ENCODE measurements at regions not wholly inside any gene's neighbourhood (a gene's known extent, or its start where the extent isn't known, plus 50 kb on each side); places are given as distances from the start of the nearest gene placed in this dataset.
"Not testable (repeated sequence)": the region's sequence is repeated elsewhere in the genome, so short reads cannot be mapped to it uniquely, and the experiment has no call there.

DNA sequence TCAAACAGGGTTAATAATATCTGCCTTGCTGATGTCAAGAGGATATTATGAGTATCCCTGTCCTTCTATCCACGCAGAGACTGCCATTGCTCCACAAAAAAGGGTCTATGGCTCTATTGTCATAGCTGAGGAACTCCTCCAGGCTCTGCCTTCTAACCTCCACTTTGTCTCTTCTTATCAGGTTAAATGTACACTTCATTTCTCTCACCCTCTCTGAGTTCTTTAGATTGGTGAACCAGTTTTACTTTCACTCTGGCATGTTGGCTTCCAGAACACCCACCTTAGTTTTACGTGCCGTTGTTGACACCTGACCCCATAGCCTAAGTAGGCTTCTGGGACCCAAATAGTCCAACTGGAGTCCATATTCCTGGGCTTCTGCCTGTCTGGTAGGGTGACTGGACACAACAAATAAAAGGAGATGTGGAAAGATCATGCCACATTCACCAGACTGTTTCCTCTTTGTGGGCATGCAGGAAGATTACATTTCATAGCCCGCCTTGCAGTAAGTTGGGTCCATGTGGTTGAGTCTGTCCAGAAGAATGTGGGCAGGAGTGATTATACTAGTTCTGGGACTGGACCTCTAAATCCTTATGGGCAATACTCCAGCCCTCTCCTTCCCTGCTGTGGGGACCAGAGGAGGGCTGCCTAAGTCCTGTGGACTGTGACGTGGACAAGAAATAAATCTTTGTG lies 350.4 kb upstream of the CLINT1 start:
- Mint-ChIP-seq H3K4me3 (no peak overlapping the region), H3K27me3 (no peaks in the 10 kb centered on the region), H3K4me1 (ENCODE audit: low read depth) (no peaks in the 10 kb centered on the region), H3K27ac (no peak overlapping the region), H3K9me3 (no peaks in the 10 kb centered on the region), H3K36me3 (no peaks in the 10 kb centered on the region)
- no peak for DNase-seq
- intact Hi-C loops (cut with micrococcal nuclease): no loop called here
- ChIA-PET POLR2A (no interaction called here), CTCF (no interaction called here)

DNA sequence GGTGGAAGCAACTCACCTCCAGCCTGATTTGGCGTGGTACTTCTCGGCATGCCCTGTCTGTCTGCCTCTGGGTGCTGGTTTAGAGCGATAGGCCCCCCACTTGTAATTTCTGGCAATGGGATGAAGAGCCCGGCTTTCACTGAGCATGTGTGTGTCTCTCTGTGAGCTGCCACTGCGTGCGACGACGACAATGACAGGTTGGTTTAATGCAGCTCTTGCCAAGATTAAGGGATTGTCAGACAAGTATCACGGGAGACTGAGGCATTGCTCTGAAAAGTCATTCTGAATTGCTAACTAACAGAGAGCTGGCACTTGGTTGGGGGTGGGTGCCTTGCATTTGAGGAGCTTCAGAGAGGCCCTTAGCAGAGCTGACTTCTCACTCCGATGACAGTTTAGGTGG lies 348.8 kb upstream of the CLINT1 start:
- Mint-ChIP-seq H3K27ac (no peak overlapping the region), H3K27me3 (no peaks in the 10 kb centered on the region), H3K4me1 (ENCODE audit: low read depth) (no peaks in the 10 kb centered on the region), H3K4me3 (no peak overlapping the region), H3K36me3 (no peaks in the 10 kb centered on the region), H3K9me3 (no peaks in the 10 kb centered on the region)
- ChIA-PET CTCF (interaction anchor here (0.6 kb wide), 1 partner anchor 725 kb away, joined by 3 read pairs; no protein-coding TSS in a partner anchor), POLR2A (no interaction called here)
- no peak for DNase-seq
- intact Hi-C loops (cut with micrococcal nuclease): no loop called here

DNA sequence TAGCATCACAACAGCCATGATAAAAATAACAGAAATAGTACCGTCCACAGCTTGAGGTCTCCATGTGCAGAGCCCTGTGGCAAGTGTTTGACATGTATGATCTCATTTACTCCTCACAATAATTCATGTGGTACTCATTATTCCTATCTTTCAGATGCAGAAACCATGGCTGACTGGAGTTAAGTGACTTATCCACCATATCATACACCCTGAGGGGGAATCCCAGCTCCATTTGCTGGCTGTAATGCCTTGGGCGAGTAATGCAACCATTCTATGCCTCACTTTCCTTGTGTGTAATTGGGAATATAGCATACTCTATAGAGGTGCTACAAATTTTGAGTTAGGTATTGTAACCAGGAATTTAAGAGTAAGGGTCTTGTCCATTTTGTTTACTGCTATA lies 347.0 kb upstream of the CLINT1 start:
- ChIA-PET CTCF (no interaction called here), POLR2A (no interaction called here)
- H3K4me1 Mint-ChIP-seq (ENCODE audit: low read depth): no peaks in the 10 kb centered on the region

DNA sequence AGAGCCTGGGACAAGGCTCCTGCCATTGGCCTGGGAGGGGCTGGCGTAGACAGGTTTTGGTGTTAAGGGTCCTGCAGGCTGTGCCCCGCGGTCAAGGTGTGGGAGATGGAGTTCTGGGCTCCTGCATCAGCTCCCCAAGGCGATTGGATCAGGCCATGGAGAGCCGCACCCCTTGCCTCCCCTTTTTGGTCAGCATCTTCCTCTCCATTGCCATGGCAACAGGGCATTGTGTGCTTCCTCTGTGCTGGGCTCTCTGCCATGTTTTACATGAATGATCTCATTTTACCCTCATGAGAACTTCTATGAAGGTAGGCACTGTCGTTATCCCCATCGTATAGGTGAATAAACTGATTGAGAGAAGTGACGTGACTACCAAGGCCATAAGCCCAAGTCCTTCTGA lies 344.3 kb upstream of the CLINT1 start:
- H3K4me1 Mint-ChIP-seq (ENCODE audit: low read depth): no peaks in the 10 kb centered on the region
- H3K27me3 Mint-ChIP-seq: no peaks in the 10 kb centered on the region
- no peak overlapping the region for H3K4me3 Mint-ChIP-seq
- DNase-seq: no peak
- intact Hi-C loops (cut with micrococcal nuclease): no loop called here
- ChIA-PET CTCF (no interaction called here), POLR2A (no interaction called here)
- H3K9me3 Mint-ChIP-seq: no peaks in the 10 kb centered on the region
- no peaks in the 10 kb centered on the region for H3K36me3 Mint-ChIP-seq
- H3K27ac Mint-ChIP-seq: no peak overlapping the region

More for the DNA sequence above, 347.0 kb upstream of the CLINT1 start:
- H3K36me3 Mint-ChIP-seq: no peaks in the 10 kb centered on the region
- no peak overlapping the region for H3K27ac Mint-ChIP-seq
- no peak for DNase-seq
- intact Hi-C loops (cut with micrococcal nuclease): no loop called here
- H3K27me3 Mint-ChIP-seq: no peaks in the 10 kb centered on the region
- no peaks in the 10 kb centered on the region for H3K9me3 Mint-ChIP-seq
- H3K4me3 Mint-ChIP-seq: no peak overlapping the region

DNA sequence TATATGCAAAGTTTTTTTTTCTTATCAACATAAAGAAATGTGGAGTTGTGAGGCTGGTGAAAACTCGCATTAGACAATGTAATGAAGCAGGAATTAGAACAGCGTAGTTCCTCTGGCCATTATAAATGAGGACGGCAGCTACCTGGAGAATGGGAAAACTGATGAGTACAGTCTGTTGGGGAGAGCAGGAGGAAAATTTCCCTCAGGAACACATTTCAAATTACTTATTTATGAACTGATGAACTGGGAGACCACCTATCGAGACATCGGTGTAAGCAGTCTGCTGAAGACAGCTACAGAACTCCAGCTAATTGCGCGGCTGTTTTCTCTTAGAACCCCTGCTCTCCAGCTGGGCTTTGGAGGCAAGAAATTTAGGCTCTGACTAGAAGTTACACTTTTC lies 343.9 kb upstream of the CLINT1 start:
- no peak for DNase-seq
- no peaks in the 10 kb centered on the region for H3K36me3 Mint-ChIP-seq
- POLR2A ChIA-PET: no interaction called here
- no peaks in the 10 kb centered on the region for H3K4me1 Mint-ChIP-seq (ENCODE audit: low read depth)
- H3K27me3 Mint-ChIP-seq: peaks cover 3% of the 10 kb centered on the region
- intact Hi-C loops (cut with micrococcal nuclease): no loop called here
- no peaks in the 10 kb centered on the region for H3K9me3 Mint-ChIP-seq
- no peak overlapping the region for H3K27ac Mint-ChIP-seq
- CTCF ChIA-PET: no interaction called here
- H3K4me3 Mint-ChIP-seq: no peak overlapping the region

DNA sequence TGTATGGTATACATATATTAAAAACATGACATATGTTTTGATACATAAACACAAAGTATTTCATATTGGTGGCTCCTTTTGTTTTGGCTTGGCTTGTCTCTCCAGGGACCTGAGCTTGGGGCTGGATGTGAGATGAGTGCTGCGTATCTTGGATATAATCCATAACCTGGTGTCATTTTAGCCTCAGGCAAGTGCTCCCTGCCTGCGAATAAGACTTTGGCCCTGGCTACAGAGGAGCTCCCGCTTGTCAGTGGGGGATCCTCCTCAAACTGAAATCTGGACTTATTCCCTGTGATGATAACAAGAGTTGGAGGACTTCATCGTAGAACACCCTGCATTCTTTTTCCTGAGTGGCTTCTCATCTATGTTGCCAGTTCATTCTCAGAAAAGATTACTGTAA lies 341.7 kb upstream of the CLINT1 start:
- H3K4me3 Mint-ChIP-seq: no peak overlapping the region
- H3K4me1 Mint-ChIP-seq (ENCODE audit: low read depth): no peaks in the 10 kb centered on the region
- intact Hi-C loops (cut with micrococcal nuclease): no loop called here
- peaks cover 5% of the 10 kb centered on the region for H3K27me3 Mint-ChIP-seq
- POLR2A ChIA-PET: no interaction called here
- H3K36me3 Mint-ChIP-seq: no peaks in the 10 kb centered on the region
- CTCF ChIA-PET: no interaction called here
- DNase-seq: no peak
- no peak overlapping the region for H3K27ac Mint-ChIP-seq
- H3K9me3 Mint-ChIP-seq: no peaks in the 10 kb centered on the region

DNA sequence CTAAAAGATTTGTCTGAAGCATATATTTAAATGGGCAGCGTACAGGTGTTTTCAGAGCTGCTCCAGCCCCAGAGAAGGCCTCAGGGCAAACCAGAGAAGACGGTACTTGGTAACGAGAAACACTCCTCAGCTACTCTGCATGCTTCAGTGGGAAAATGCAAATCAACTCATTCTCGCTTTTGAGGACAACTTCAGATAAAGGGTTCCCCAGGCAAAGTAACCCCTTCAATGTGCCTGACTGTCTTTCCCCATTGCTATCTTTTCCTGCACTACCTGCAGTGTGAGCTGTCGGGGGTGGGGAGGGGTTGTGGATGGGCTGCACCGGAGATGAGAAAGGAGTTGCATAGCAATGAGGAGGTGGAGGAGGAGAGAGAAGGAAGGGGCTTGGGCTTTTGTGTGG lies 339.7 kb upstream of the CLINT1 start:
- H3K36me3 Mint-ChIP-seq: no peaks in the 10 kb centered on the region
- H3K9me3 Mint-ChIP-seq: no peaks in the 10 kb centered on the region
- no peak overlapping the region for H3K27ac Mint-ChIP-seq
- no peaks in the 10 kb centered on the region for H3K4me1 Mint-ChIP-seq (ENCODE audit: low read depth)
- DNase-seq: no peak
- H3K4me3 Mint-ChIP-seq: no peak overlapping the region
- H3K27me3 Mint-ChIP-seq: peaks cover 5% of the 10 kb centered on the region
- CTCF ChIA-PET: no interaction called here
- POLR2A ChIA-PET: no interaction called here
- intact Hi-C loops (cut with micrococcal nuclease): no loop called here

DNA sequence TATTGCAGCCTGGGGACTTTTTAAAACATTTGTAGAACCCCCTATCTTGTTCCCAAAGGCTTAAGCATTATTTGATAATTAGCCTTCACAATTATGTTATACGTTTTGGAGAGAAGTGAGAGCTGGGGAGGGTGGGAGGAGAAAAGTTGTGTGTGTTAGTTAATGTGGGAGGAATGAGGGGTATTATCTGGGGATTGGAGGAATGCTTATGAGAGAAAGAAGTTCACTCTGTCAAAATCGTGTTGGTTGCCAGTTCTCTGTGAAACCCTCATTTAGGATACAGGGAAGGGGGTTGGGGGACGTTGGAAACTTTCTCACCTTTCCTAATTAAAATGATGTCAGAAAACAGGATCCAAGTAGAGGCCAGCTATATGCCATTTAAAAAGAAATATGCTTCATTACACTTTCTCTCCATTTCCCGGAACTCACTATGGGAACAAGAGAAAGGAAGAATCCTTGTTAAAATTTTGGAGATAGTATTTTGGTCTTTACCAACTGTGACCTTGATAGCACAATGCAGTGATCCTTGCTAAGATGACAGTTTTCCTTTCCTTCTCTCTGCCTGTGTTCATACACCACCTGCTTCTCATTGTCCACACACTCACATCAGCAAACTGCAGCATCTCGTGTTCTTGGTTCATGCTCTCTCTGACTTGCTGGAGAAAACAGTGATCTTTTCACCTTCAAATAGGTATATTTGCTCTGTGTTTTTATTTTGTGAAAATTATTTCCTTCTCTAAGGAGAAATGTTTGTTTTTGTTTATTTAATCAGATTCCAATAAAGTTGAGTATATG lies 336.7 kb upstream of the CLINT1 start:
- no peak overlapping the region for H3K4me3 Mint-ChIP-seq
- no peaks in the 10 kb centered on the region for H3K4me1 Mint-ChIP-seq (ENCODE audit: low read depth)
- H3K36me3 Mint-ChIP-seq: no peaks in the 10 kb centered on the region
- intact Hi-C loops (cut with micrococcal nuclease): no loop called here
- CTCF ChIA-PET: no interaction called here
- DNase-seq: no peak
- no peak overlapping the region for H3K27ac Mint-ChIP-seq
- POLR2A ChIA-PET: no interaction called here
- peaks cover 5% of the 10 kb centered on the region for H3K27me3 Mint-ChIP-seq
- H3K9me3 Mint-ChIP-seq: peaks cover 3% of the 10 kb centered on the region

DNA sequence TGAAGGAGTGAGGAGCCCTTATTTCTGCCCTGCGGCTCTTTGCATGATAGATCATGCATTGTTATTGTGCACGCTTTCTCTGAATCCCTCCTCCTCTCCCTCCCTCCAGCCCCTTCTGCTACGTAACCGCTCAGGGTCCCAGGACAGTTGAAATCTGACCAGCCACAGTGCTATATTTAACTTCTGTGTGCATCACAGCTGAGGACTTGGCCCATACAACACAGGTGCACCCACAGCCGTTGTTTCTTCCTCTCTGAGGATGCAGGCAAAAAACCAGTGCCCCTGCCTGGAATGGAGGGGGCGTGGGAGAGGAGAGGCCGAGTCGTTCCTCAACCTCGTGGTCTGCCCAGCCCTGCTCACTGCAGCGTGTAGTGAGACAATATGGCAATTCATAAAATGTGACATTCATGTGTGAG lies 335.6 kb upstream of the CLINT1 start:
- no peaks in the 10 kb centered on the region for H3K36me3 Mint-ChIP-seq
- H3K27ac Mint-ChIP-seq: no peak overlapping the region
- peaks cover 5% of the 10 kb centered on the region for H3K27me3 Mint-ChIP-seq
- no peaks in the 10 kb centered on the region for H3K4me1 Mint-ChIP-seq (ENCODE audit: low read depth)
- ChIA-PET CTCF (no interaction called here), POLR2A (no interaction called here)
- intact Hi-C loops (cut with micrococcal nuclease): no loop called here
- no peak overlapping the region for H3K4me3 Mint-ChIP-seq
- DNase-seq: no peak
- H3K9me3 Mint-ChIP-seq: peaks cover 3% of the 10 kb centered on the region

DNA sequence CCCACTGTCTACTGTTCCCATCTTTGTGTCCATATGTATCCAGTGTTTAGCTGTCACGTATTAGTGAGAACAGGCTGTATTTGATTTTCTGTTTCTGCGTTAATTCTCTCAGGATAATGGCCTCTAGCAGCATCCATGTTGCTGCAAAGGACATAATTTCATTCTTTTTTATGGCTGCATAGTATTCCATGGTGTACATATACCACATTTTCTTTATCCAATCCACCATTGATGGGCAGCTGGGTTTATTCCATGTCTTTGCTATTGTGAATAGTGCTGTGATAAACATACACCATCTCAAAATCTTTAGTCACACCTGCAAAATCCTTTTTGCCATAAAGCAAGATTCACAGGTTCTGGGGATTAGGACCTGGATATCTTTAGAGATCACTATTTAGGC lies 334.4 kb upstream of the CLINT1 start:
- POLR2A ChIA-PET; intact Hi-C loops (cut with micrococcal nuclease); H3K36me3 Mint-ChIP-seq; H3K4me3 Mint-ChIP-seq; DNase-seq; H3K4me1 Mint-ChIP-seq (ENCODE audit: low read depth); H3K27ac Mint-ChIP-seq; H3K9me3 Mint-ChIP-seq; H3K27me3 Mint-ChIP-seq; CTCF ChIA-PET: not testable (repeated sequence)

DNA sequence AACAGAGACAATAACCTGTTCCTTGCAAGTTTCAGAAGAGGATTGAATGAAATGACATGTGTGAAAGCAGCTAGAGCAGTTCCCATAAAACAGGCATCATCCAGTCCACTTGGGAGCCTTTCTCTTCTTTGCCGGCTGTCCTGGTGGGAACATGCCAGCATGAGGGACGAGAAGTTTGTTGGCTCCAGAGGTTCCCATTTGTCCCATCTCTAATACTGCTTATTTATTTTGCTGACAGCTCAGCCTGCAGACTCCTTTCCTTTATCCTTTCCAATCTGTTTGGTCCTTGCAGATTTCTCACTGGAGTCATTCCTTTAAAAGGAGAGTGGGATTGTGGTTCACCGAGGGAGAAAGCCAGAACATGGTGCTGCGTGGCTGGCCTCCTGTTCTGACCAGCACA lies 321.5 kb upstream of the CLINT1 start:
- Mint-ChIP-seq H3K4me1 (ENCODE audit: low read depth) (no peaks in the 10 kb centered on the region), H3K9me3 (no peaks in the 10 kb centered on the region), H3K27ac (no peak overlapping the region), H3K27me3 (no peaks in the 10 kb centered on the region), H3K4me3 (no peak overlapping the region), H3K36me3 (no peaks in the 10 kb centered on the region)
- ChIA-PET CTCF (interaction anchor here (1.1 to 1.2 kb wide), 2 partner anchors 926 to 952 kb away, joined by 3 read pairs; no protein-coding TSS in a partner anchor), POLR2A (no interaction called here)
- intact Hi-C loops (cut with micrococcal nuclease): no loop called here
- DNase-seq: no peak

DNA sequence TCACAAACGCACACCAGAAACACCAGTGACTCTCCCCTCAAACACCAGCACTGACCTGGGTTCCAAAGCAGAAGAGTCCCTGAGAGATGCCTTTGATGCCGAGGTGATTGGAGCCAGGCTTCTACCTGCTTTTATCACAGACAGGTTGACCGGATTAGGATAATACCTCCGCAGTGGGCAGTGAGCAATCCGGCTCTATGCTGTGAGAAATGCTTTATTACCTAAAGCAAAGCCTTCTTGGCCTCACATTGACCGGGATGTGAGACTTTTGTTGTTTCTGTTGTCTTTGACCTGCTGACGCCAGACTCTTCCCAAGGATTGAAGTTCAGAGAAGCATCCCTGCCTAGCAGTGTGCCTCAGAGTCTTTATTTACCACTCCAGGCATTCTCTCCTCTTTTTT lies 320.3 kb upstream of the CLINT1 start:
- POLR2A ChIA-PET: no interaction called here
- H3K27ac Mint-ChIP-seq: no peak overlapping the region
- intact Hi-C loops (cut with micrococcal nuclease): loop anchor here (5.0 to 10.0 kb wide), 2 partner anchors 518 to 956 kb away; no protein-coding TSS in a partner anchor

DNA sequence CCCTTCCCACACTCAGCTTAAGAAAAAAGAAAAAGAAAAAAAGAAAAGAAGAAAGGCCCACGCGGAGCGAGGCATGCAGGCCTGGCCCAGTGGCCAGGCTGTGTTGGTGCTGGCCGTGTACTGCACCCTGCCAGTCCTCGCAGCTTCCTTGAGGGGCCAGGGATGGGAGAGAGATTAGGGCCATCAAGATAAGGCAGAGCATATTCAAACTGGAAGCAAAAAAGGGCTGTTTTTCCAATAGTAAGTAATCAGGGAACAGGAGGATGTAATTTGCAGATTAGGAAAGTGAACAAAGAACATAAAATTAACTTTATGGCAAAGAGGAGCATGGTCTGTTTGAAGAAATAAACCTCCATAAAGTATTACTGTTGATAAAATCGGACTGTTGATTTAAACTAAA lies 319.6 kb upstream of the CLINT1 start:
- no peaks in the 10 kb centered on the region for H3K27me3 Mint-ChIP-seq
- ChIA-PET POLR2A (no interaction called here), CTCF (interaction anchor here (1.2 kb wide), 1 partner anchor 104 kb away, joined by 3 read pairs; no protein-coding TSS in a partner anchor)
- H3K4me3 Mint-ChIP-seq: no peak overlapping the region
- DNase-seq: no peak
- H3K27ac Mint-ChIP-seq: no peak overlapping the region
- intact Hi-C loops (cut with micrococcal nuclease): loop anchor here (5.0 to 10.0 kb wide), 2 partner anchors 519 to 956 kb away; no protein-coding TSS in a partner anchor
- no peaks in the 10 kb centered on the region for H3K36me3 Mint-ChIP-seq
- no peaks in the 10 kb centered on the region for H3K4me1 Mint-ChIP-seq (ENCODE audit: low read depth)
- no peaks in the 10 kb centered on the region for H3K9me3 Mint-ChIP-seq

More for the DNA sequence above, 320.3 kb upstream of the CLINT1 start:
- H3K9me3 Mint-ChIP-seq: no peaks in the 10 kb centered on the region
- no peak for DNase-seq
- CTCF ChIA-PET: interaction anchor here (1.2 kb wide), 1 partner anchor 104 kb away, joined by 3 read pairs; no protein-coding TSS in a partner anchor
- no peaks in the 10 kb centered on the region for H3K36me3 Mint-ChIP-seq
- H3K27me3 Mint-ChIP-seq: no peaks in the 10 kb centered on the region
- H3K4me3 Mint-ChIP-seq: no peak overlapping the region
- H3K4me1 Mint-ChIP-seq (ENCODE audit: low read depth): no peaks in the 10 kb centered on the region
